Caco-2 (cell line): ENCODE measurements at regions not wholly inside any gene's neighbourhood (a gene's known extent, or its start where the extent isn't known, plus 50 kb on each side); places are given as distances from the start of the nearest gene placed in this dataset.

Experiments used
- BruUV-seq: library from RNA; stranded (reverse); fragments of 400-500 nt; replicated peaks from 2 replicates; lab custom pipeline; 2021; lab: Mats Ljungman, UMichigan
- CTCF ChIA-PET: fragments of 300-600 bp; sonication (Branson Sonifier 250); formaldehyde crosslinking; loops from one replicate; lab custom pipeline; 2022; ENCODE audit warnings: antibody characterized with exemption; lab: Charles Lee
- POLR2A ChIA-PET: fragments of 300-600 bp; sonication (Branson Sonifier 250); formaldehyde crosslinking; loops from one replicate; lab custom pipeline; 2022; ENCODE audit warnings: antibody characterized with exemption; lab: Charles Lee
- DNase-seq, 2 experiments: peaks; one replicate each; pipeline versions ENCODE4 v3.0.0 to v3.0.0-alpha.2; 2020 to 2022
- H3K27me3 ChIP-seq: replicated peaks from 2 replicates; pipeline ENCODE4 v1.6.0; 2011; ENCODE audit warnings: low read length; ENCODE audit not compliant: control insufficient read depth, insufficient read depth
- H3K36me3 ChIP-seq: 2 replicates; pipeline ENCODE4 v1.5.1; 2011; ENCODE audit warnings: low read length; ENCODE audit not compliant: control insufficient read depth, insufficient read depth
- H3K4me1 ChIP-seq: fragments of 250-450 bp; sonication (Bioruptor Pico); 2 replicates; pipeline ENCODE4 v1.5.1; 2020; ENCODE audit warnings: mild to moderate bottlenecking
- H3K4me3 ChIP-seq: 2 replicates; pipeline ENCODE4 v1.5.1; 2011; ENCODE audit warnings: low read depth, mild to moderate bottlenecking, control low read depth, low read length
- H3K9me3 ChIP-seq: fragments of 250-450 bp; sonication (Bioruptor Pico); 2 replicates; pipeline ENCODE4 v1.5.1; 2020; ENCODE audit warnings: mild to moderate bottlenecking, moderate library complexity
- H3K27ac Mint-ChIP-seq: one replicate; pipeline ENCODE4 v1.8.0; 2022; ENCODE audit warnings: mixed read lengths; ENCODE audit not compliant: unreplicated experiment
- H3K27me3 Mint-ChIP-seq: one replicate; pipeline ENCODE4 v1.8.0; 2022; ENCODE audit warnings: mixed read lengths; ENCODE audit not compliant: insufficient read depth, unreplicated experiment
- H3K36me3 Mint-ChIP-seq: one replicate; pipeline ENCODE4 v1.8.0; 2022; ENCODE audit warnings: mild to moderate bottlenecking, mixed read lengths; ENCODE audit not compliant: insufficient read depth, unreplicated experiment
- H3K4me1 Mint-ChIP-seq: one replicate; pipeline ENCODE4 v1.8.0; 2022; ENCODE audit warnings: low read depth, mixed read lengths; ENCODE audit not compliant: unreplicated experiment
- H3K4me3 Mint-ChIP-seq: one replicate; pipeline ENCODE4 v1.8.0; 2022; ENCODE audit warnings: mild to moderate bottlenecking, moderate library complexity, mixed read lengths; ENCODE audit not compliant: unreplicated experiment
- H3K9me3 Mint-ChIP-seq: one replicate; pipeline ENCODE4 v1.8.0; 2022; ENCODE audit warnings: mixed read lengths; ENCODE audit not compliant: unreplicated experiment
- CTCF ChIP-seq, 2 experiments: fragments of 200-600 bp in 1 of 2; IDR thresholded peaks; 1 replicate in 1 of 2; 2 replicates in 1 of 2; pipeline versions ENCODE4 v1.5.1 to v1.8.0; 2011 to 2022; ENCODE audit warnings: antibody characterized with exemption in 1 of 2, control low read depth in 1 of 2, inconsistent platforms in 1 of 2, low read depth in 1 of 2, low read length in 1 of 2, mild to moderate bottlenecking in 1 of 2, moderate library complexity in 1 of 2; ENCODE audit not compliant: insufficient read depth in 1 of 2, severe bottlenecking in 1 of 2, unreplicated experiment in 1 of 2
- intact Hi-C: fragments of 100-400 bp; cut with micrococcal nuclease; formaldehyde crosslinking; loops from one replicate; pipeline ENCODE4 v1.10.0; 2022; ENCODE audit not compliant: unreplicated experiment

GRCh38 chr2:9754532-9754887 lies 88.8 kb upstream of the TAF1B start:
- Histone ChIP-seq H3K36me3 (no peaks in the 10 kb centered on the region), H3K27me3 (no peaks in the 10 kb centered on the region), H3K4me3 (no peak overlapping the region), H3K4me1 (no peaks in the 10 kb centered on the region), H3K9me3 (no peaks in the 10 kb centered on the region)
- Mint-ChIP-seq H3K4me1 (peaks cover 13% of the 10 kb centered on the region), H3K27ac (no peak overlapping the region), H3K4me3 (no peak overlapping the region), H3K9me3 (no peaks in the 10 kb centered on the region), H3K36me3 (no peaks in the 10 kb centered on the region), H3K27me3 (no peaks in the 10 kb centered on the region)
- ChIA-PET POLR2A (no interaction called here), CTCF (interaction anchor here (1.2 kb wide), 1 partner anchor 13 kb away, joined by 3 read pairs; no protein-coding TSS in a partner anchor)
- DNase-seq = no peak
- no peak for TF ChIP-seq CTCF (IDR thresholded peaks at IDR 0.05; ENCODE audit: insufficient read depth in 1 of 2, low read depth in 1 of 2, low read length in 1 of 2, severe bottlenecking in 1 of 2, unreplicated experiment in 1 of 2)
- intact Hi-C loops = no loop called here
- BruUV-seq = no TSS peak

GRCh38 chr2:9755008-9755407 lies 88.3 kb upstream of the TAF1B start:
- Histone ChIP-seq H3K9me3 (no peaks in the 10 kb centered on the region), H3K4me3 (no peak overlapping the region), H3K36me3 (no peaks in the 10 kb centered on the region), H3K27me3 (no peaks in the 10 kb centered on the region), H3K4me1 (no peaks in the 10 kb centered on the region)
- ChIA-PET CTCF (no interaction called here), POLR2A (no interaction called here)
- intact Hi-C loops = no loop called here
- Mint-ChIP-seq H3K27ac (no peak overlapping the region), H3K9me3 (no peaks in the 10 kb centered on the region), H3K27me3 (peaks cover 2% of the 10 kb centered on the region), H3K36me3 (no peaks in the 10 kb centered on the region), H3K4me3 (no peak overlapping the region), H3K4me1 (peaks cover 13% of the 10 kb centered on the region)
- DNase-seq = no peak
- no TSS peak for BruUV-seq
- no peak for TF ChIP-seq CTCF (IDR thresholded peaks at IDR 0.05; ENCODE audit: insufficient read depth in 1 of 2, low read depth in 1 of 2, low read length in 1 of 2, severe bottlenecking in 1 of 2, unreplicated experiment in 1 of 2)

GRCh38 chr2:9755638-9756037 lies 87.6 kb upstream of the TAF1B start:
- intact Hi-C loops = no loop called here
- Histone ChIP-seq H3K9me3 (no peaks in the 10 kb centered on the region), H3K4me1 (no peaks in the 10 kb centered on the region), H3K4me3 (no peak overlapping the region), H3K36me3 (no peaks in the 10 kb centered on the region), H3K27me3 (no peaks in the 10 kb centered on the region)
- CTCF ChIA-PET = no interaction called here
- no peak for TF ChIP-seq CTCF (IDR thresholded peaks at IDR 0.05; ENCODE audit: insufficient read depth in 1 of 2, low read depth in 1 of 2, low read length in 1 of 2, severe bottlenecking in 1 of 2, unreplicated experiment in 1 of 2)
- Mint-ChIP-seq H3K9me3 (no peaks in the 10 kb centered on the region), H3K27ac (no peak overlapping the region), H3K36me3 (no peaks in the 10 kb centered on the region), H3K4me3 (no peak overlapping the region), H3K4me1 (peaks cover 13% of the 10 kb centered on the region), H3K27me3 (peaks cover 3% of the 10 kb centered on the region)
- DNase-seq = no peak
- POLR2A ChIA-PET = no interaction called here
- BruUV-seq = no TSS peak
